NCI-H146 treated with DMSO at 0.1 percent for 48 hours (cell line): ENCODE measurements at regions not wholly inside any gene's neighbourhood (a gene's known extent, or its start where the extent isn't known, plus 50 kb on each side); places are given as distances from the start of the nearest gene placed in this dataset.
"Not testable (repeated sequence)": the region's sequence is repeated elsewhere in the genome, so short reads cannot be mapped to it uniquely, and the experiment has no call there.

Experiments used
- DNase-seq: peaks from one replicate; lab custom pipeline; 2025; ENCODE audit not compliant: unreplicated experiment; lab: John Stamatoyannopoulos, UW

DNA sequence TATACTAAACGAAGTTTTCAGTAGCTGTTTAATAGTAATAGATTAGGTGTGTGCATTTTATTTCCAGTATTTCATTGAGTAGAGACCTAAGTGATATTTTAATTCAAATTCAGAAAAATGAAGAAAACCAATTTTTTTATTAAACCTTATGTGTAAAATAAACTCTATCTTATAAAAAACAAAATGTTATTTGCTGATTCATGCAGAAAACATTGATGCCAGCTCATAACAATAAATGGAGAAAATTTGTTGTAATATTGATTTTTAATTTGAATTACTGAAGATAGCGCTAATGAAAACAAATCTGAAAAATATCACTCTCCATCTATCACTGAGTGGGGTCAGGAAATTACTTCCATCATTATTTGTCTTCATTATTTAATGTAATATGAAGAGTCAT is 1177.8 kb upstream of the SEMA6A start:
- DNase-seq = no peak

DNA sequence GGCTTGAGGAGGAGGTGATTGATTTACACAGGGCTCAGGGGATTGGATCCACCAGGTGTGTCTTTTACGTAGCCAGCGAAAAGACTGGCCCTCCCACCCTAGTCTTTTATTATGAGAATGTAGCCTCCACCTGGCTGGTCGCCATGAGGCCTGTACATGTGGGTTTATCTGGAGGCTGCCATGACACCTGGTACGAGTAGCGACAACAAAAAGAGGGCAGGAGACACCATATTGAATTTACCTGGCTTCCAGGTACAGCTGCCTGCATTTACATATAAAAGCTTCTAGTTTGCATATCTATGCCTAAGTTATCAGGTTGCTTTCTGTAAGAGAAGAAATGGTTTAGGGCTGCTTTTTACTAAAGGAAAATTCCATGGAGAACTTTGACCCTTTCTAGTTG is 1173.7 kb upstream of the SEMA6A start:
- DNase-seq = no peak

DNA sequence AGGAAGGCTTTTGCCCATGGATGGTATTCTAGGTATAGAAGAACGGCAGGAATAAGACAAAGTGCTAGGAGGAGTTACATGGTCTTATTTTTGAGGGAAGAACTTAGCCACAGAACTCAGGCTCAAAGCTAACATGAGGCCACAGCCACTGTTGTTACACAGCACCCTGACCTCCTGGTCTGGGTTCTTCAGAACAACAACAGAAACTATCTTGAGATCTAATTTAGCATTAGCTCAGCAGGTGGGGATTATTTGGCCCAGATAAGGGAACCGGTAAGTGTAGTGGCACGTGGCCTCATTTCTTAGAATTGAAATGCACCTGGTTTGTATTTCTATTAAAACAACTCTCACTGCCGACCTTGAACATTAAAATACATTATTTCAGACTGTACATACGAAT is 1168.7 kb upstream of the SEMA6A start:
- DNase-seq = no peak

DNA sequence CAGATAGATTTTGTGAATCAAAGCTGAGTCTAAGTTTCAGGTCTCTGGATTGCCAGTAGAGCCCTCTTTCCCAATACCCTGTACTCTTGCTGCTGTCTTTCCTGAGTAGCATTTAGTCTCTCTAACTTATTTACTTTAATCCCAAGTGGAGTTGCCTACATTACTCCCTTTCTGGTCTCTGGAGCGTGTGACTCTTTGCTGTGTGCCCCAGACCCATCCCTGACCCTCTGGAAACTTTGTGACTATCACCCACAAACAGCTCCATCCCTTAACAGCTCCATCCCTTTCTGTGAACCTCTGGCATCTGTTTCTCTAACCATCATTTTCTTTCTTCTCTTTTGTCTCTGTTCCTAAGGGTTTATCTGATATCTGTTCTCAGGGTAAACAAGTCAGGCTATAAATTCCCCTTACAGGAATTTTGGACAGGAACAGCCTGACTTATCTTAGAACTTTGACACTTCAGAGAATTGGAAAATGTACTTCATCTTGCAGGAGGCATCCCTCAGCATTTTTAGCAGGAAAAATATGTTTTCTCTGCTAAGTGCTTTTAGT is 1167.1 kb upstream of the SEMA6A start:
- no peak for DNase-seq

- DNase-seq = no peak
Measured at GRCh38 chr5:117740268-117740667, 1165.6 kb upstream of the SEMA6A start.

- DNase-seq = no peak
Measured at GRCh38 chr5:117738571-117738970, 1163.9 kb upstream of the SEMA6A start.

- no peak for DNase-seq
Measured at GRCh38 chr5:117736698-117737097, 1162.1 kb upstream of the SEMA6A start.

- no peak for DNase-seq
Measured at GRCh38 chr5:117734056-117734455, 1159.4 kb upstream of the SEMA6A start.

- DNase-seq = no peak
Measured at GRCh38 chr5:117733051-117733450, 1158.4 kb upstream of the SEMA6A start.

DNA sequence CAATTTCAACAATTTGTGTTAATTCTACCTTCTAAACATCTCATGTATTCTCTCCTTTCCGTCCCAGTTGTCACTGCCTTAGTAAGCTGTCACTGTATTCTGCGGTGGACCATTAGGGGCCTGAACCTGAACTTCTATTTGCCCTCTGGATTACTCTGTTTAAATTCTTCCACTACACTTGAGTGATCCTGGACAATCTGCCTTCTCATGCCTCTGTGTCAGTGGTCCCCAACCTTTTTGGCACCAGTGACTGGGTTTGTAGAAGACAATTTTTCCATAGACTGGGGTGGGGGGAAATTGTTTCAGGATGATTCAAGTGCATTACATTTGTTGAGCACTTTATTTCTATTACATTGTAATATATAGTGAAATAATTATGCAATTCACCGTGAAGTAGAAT is 1157.6 kb upstream of the SEMA6A start:
- no peak for DNase-seq

- DNase-seq = no peak
Measured at GRCh38 chr5:117731446-117731845, 1156.8 kb upstream of the SEMA6A start.

GRCh38 chr5:117720784-117721183 is 1146.2 kb upstream of the SEMA6A start:
- not testable (repeated sequence) for DNase-seq

GRCh38 chr5:117719413-117719812 is 1144.8 kb upstream of the SEMA6A start:
- no peak for DNase-seq

DNA sequence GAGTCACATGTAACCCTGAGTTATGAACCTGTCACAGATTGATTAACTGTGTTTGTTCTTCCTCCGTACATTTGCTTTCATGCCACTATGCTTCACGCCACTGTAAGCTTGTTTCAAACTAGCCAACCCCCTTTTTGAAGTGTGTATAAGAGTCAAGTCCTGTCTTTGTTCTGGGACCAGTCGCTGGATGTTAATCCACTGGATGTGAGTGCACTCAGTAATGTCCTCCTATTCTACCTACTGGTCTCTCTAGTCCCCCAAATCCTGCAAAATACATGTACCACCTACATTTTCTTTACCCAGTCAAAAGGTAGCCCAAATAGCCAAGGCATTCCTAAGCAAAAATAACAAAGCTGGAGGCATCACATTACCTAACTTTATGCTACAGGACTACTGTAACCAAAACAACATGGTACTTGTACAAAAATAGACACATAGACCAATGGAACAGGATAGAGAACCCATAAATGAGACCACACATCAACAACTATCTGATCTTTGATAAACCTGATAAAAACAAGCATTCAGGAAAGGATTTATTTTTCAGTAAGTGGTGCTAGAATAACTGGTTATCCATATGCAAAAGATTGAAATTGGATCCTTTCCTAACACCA is 1139.1 kb upstream of the SEMA6A start:
- no peak for DNase-seq

DNA sequence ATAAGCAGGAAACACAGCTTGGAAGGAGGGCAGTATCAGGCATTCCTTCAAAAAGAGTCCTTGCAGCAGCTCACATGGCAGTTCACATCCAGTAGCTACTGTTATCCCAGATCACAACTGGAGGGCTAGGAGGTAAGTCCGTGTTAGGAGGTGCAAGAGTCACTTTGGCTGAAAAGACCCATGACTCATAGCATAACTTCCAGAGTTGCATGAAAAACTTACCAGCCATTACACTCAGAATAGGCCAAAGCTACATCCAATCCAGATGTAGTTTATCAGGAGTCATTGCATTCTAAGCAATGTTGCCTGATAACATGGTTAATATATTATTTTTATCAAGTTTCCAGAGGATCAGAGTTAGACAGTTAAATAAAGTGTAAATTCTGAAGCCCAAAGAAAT is 1126.4 kb upstream of the SEMA6A start:
- DNase-seq = no peak

GRCh38 chr5:117692606-117693005 is 1118.0 kb upstream of the SEMA6A start:
- DNase-seq = no peak

- no peak for DNase-seq
Measured at GRCh38 chr5:117691081-117691870, 1116.7 kb upstream of the SEMA6A start.

GRCh38 chr5:117690612-117691011 is 1116.0 kb upstream of the SEMA6A start:
- DNase-seq = no peak

DNA sequence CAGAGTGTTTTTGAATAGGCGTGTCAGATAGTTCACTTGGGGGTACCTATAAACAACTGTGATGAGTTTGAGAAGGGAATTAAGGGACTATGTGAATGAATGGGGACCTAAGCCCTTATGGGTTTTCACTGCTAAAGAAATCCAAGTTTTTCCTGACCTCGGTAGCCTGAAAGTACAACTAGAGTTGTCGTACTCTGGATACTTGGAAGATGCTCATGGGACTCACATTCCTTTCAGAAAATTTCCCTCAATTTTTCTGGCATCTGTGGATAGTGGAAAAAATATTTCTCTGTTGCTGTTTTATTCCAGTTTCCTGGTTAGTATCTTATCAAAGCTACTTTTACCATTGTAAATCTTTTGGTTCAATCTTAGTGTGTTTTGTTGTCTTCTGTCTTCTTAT is 1112.3 kb upstream of the SEMA6A start:
- DNase-seq = no peak

GRCh38 chr5:117682416-117682815 is 1107.8 kb upstream of the SEMA6A start:
- no peak for DNase-seq

- no peak for DNase-seq
Measured at GRCh38 chr5:117681431-117682254, 1107.0 kb upstream of the SEMA6A start.

GRCh38 chr5:117680426-117680825 is 1105.8 kb upstream of the SEMA6A start:
- DNase-seq = no peak
